ENCODE measurements at regions not wholly inside any gene's neighbourhood (a gene's known extent, or its start where the extent isn't known, plus 50 kb on each side); places are given as distances from the start of the nearest gene placed in this dataset.
"Not testable (repeated sequence)": the region's sequence is repeated elsewhere in the genome, so short reads cannot be mapped to it uniquely, and the experiment has no call there.

GRCh38 chr3:81198216-81198615 is 563.2 kb downstream of the GBE1 start:
- peaks cover 16% of the 10 kb centered on the region for H3K4me1 Mint-ChIP-seq
- H3K4me3 Mint-ChIP-seq = no peak overlapping the region
- H3K27me3 Mint-ChIP-seq (ENCODE audit: low read depth) = no peaks in the 10 kb centered on the region

GRCh38 chr3:81197386-81197785 is 564.1 kb downstream of the GBE1 start:
- Mint-ChIP-seq H3K36me3 (ENCODE audit: low read depth) (no peaks in the 10 kb centered on the region), H3K27ac (no peak overlapping the region), H3K4me1 (peaks cover 16% of the 10 kb centered on the region), H3K9me3 (no peaks in the 10 kb centered on the region), H3K4me3 (no peak overlapping the region), H3K27me3 (ENCODE audit: low read depth) (no peaks in the 10 kb centered on the region)
- TF ChIP-seq CTCF (IDR thresholded peaks at IDR 0.05; ENCODE audit: unreplicated experiment in 3 of 3) = no peak

More at GRCh38 chr3:81198216-81198615, 563.2 kb downstream of the GBE1 start:
- H3K9me3 Mint-ChIP-seq = no peaks in the 10 kb centered on the region
- no peaks in the 10 kb centered on the region for H3K36me3 Mint-ChIP-seq (ENCODE audit: low read depth)
- H3K27ac Mint-ChIP-seq = no peak overlapping the region
- no peak for TF ChIP-seq CTCF (IDR thresholded peaks at IDR 0.05; ENCODE audit: unreplicated experiment in 3 of 3)

- Mint-ChIP-seq H3K9me3 (no peaks in the 10 kb centered on the region), H3K4me1 (peaks cover 16% of the 10 kb centered on the region), H3K4me3 (no peak overlapping the region), H3K36me3 (ENCODE audit: low read depth) (no peaks in the 10 kb centered on the region), H3K27me3 (ENCODE audit: low read depth) (no peaks in the 10 kb centered on the region), H3K27ac (no peak overlapping the region)
- no peak for TF ChIP-seq CTCF (IDR thresholded peaks at IDR 0.05; ENCODE audit: unreplicated experiment in 3 of 3)
These were observed 566.0 kb downstream of the GBE1 start for GRCh38 chr3:81195478-81195877.

GRCh38 chr3:81186412-81186811 is 575.0 kb downstream of the GBE1 start:
- H3K4me1 Mint-ChIP-seq = no peaks in the 10 kb centered on the region
- no peak overlapping the region for H3K27ac Mint-ChIP-seq
- no peak overlapping the region for H3K4me3 Mint-ChIP-seq
- no peaks in the 10 kb centered on the region for H3K27me3 Mint-ChIP-seq (ENCODE audit: low read depth)
- H3K9me3 Mint-ChIP-seq = peaks cover 6% of the 10 kb centered on the region
- no peaks in the 10 kb centered on the region for H3K36me3 Mint-ChIP-seq (ENCODE audit: low read depth)
- no peak for TF ChIP-seq CTCF (IDR thresholded peaks at IDR 0.05; ENCODE audit: unreplicated experiment in 3 of 3)

- H3K9me3 Mint-ChIP-seq; H3K27ac Mint-ChIP-seq; H3K4me3 Mint-ChIP-seq; H3K4me1 Mint-ChIP-seq; H3K27me3 Mint-ChIP-seq (ENCODE audit: low read depth); H3K36me3 Mint-ChIP-seq (ENCODE audit: low read depth): not testable (repeated sequence)
These were observed 579.2 kb downstream of the GBE1 start for GRCh38 chr3:81182086-81182875.

- Mint-ChIP-seq H3K4me1 (no peaks in the 10 kb centered on the region), H3K4me3 (no peak overlapping the region), H3K9me3 (no peaks in the 10 kb centered on the region), H3K36me3 (ENCODE audit: low read depth) (no peaks in the 10 kb centered on the region), H3K27me3 (ENCODE audit: low read depth) (no peaks in the 10 kb centered on the region), H3K27ac (no peak overlapping the region)
- TF ChIP-seq CTCF (IDR thresholded peaks at IDR 0.05; ENCODE audit: unreplicated experiment in 3 of 3) = peak in 2 of 3 experiments; percentile 12 to 26
These were observed 587.9 kb downstream of the GBE1 start for GRCh38 chr3:81173514-81173913.

Data from nephron (organoid).